Activated CD8-positive, alpha-beta memory T cell treated with anti-CD3 and anti-CD28 coated beads for 24 hours (primary cell): ENCODE measurements at regions not wholly inside any gene's neighbourhood (a gene's known extent, or its start where the extent isn't known, plus 50 kb on each side); places are given as distances from the start of the nearest gene placed in this dataset.
"Not testable (repeated sequence)": the region's sequence is repeated elsewhere in the genome, so short reads cannot be mapped to it uniquely, and the experiment has no call there.

Experiments used
- DNase-seq: peaks from one replicate; pipeline ENCODE4 v3.0.0-alpha.2; 2020

- peak; percentile 33 for DNase-seq
These were observed 63.3 kb upstream of the FRG2B start for GRCh38 chr10:133689897-133690296.

- not testable (repeated sequence) for DNase-seq
These were observed 61.9 kb upstream of the FRG2B start for GRCh38 chr10:133688441-133688912.

GRCh38 chr10:133687689-133688440 lies 61.3 kb upstream of the FRG2B start:
- DNase-seq: not testable (repeated sequence)

GRCh38 chr10:133686992-133687391 lies 60.4 kb upstream of the FRG2B start:
- not testable (repeated sequence) for DNase-seq
